ENCODE measurements at regions not wholly inside any gene's neighbourhood (a gene's known extent, or its start where the extent isn't known, plus 50 kb on each side); places are given as distances from the start of the nearest gene placed in this dataset.

DNA sequence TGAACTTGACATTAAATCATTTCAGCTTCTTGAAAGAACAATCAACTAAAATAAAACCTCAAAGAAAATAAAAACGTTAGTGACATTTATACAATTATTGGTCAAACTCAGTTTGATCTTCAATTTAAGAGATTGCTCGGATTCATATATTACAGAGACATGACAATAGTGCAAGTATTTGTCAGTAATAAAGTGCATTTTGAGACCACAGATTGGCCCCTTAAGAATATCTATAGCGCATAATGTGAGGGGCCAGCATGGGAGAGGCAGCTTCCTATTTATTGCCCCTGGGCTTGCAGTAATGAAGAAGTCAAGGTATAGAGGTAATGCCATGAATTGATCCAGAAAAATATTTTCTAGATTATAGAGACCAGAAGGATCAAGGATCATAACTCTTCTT lies 552.3 kb downstream of the VRK1 start:
- WGBS, 2 donors, result 58 to 64% methylated on average over 3 of the region's 3 CpGs
- ATAC-seq (ENCODE audit: insufficient read depth, low FRiP score) (no peak), DNase-seq (no peak)
- Histone ChIP-seq H3K9ac (ENCODE audit: insufficient read depth in 1 of 2, low read length in 2 of 2) (no peak overlapping the region), H3K9me3 (ENCODE audit: control insufficient read depth in 4 of 4, insufficient read depth in 3 of 4, low read length in 3 of 4) (peaks cover 0 to 3% (median 0%) of the 10 kb centered on the region in 4 donors), H3K27me3 (ENCODE audit: control insufficient read depth in 3 of 3, insufficient read depth in 3 of 3, low read length in 2 of 3) (no peaks in the 10 kb centered on the region), H3K4me1 (ENCODE audit: control insufficient read depth in 5 of 5, insufficient read depth in 5 of 5, low read length in 5 of 5) (no peaks in the 10 kb centered on the region), H3K27ac (ENCODE audit: low read depth in 1 of 2, low read length in 1 of 2) (no peak overlapping the region), H3K4me3 (no peak overlapping the region), H3K36me3 (ENCODE audit: control insufficient read depth in 4 of 4, insufficient read depth in 4 of 4, low read length in 4 of 4) (no peaks in the 10 kb centered on the region)
- TF ChIP-seq CTCF (IDR thresholded peaks at IDR 0.05; ENCODE audit: control extremely low read depth, extremely low read depth), result no peak

DNA sequence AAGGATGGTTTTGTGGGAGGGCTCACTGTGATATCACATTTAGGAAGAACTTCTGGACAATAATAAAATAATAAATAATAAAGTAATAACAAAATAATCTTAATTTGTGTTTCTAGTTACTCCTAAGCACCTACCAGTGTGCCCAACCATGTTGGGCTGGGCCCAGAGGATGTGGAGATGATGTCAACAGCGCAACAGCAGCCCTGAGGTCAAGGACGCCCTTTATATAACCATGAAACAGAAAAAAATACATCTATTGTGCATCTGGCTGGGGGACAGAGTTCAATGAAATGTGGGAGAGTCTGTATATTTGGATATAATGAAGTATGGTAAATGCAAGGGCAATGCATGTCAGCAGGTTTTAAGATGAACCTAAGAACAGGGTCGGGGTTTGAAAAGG lies 552.8 kb downstream of the VRK1 start:
- 86 to 96% methylated on average over 3 of the region's 3 CpGs for WGBS, 2 donors
- H3K27ac ChIP-seq (ENCODE audit: low read depth in 1 of 2, low read length in 1 of 2), result no peak overlapping the region
- no peaks in the 10 kb centered on the region for H3K4me1 ChIP-seq (ENCODE audit: control insufficient read depth in 5 of 5, insufficient read depth in 5 of 5, low read length in 5 of 5)
- H3K9me3 ChIP-seq (ENCODE audit: control insufficient read depth in 4 of 4, insufficient read depth in 3 of 4, low read length in 3 of 4), result peaks cover 0 to 3% (median 0%) of the 10 kb centered on the region in 4 donors
- no peaks in the 10 kb centered on the region for H3K36me3 ChIP-seq (ENCODE audit: control insufficient read depth in 4 of 4, insufficient read depth in 4 of 4, low read length in 4 of 4)
- no peak for TF ChIP-seq CTCF (IDR thresholded peaks at IDR 0.05; ENCODE audit: control extremely low read depth, extremely low read depth)
- no peak for ATAC-seq (ENCODE audit: insufficient read depth, low FRiP score)
- H3K4me3 ChIP-seq, result no peak overlapping the region
- H3K27me3 ChIP-seq (ENCODE audit: control insufficient read depth in 3 of 3, insufficient read depth in 3 of 3, low read length in 2 of 3), result no peaks in the 10 kb centered on the region
- DNase-seq, result no peak
- no peak overlapping the region for H3K9ac ChIP-seq (ENCODE audit: insufficient read depth in 1 of 2, low read length in 2 of 2)

DNA sequence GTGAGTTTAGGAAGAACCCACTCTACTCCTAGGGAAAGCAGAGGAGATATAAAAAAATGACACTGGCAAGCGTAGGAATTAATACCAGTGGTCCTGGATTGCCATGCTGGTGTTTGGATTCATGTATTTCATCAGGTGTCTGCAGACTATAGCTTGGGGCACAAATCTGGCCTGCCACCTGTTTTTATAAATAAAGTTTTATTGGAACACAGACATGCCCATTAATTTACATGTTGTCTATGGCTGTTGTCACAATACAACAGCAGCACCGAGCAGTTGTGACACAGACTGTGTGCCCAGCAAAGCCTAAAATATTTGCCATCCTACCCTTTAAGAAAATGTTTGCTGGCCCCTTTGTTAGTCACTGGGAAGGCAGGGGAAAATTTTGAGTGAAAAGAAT lies 553.2 kb downstream of the VRK1 start:
- DNase-seq (no peak), ATAC-seq (ENCODE audit: insufficient read depth, low FRiP score) (no peak)
- H3K27ac ChIP-seq (ENCODE audit: low read depth in 1 of 2, low read length in 1 of 2), result no peak overlapping the region
- 85 to 93% methylated on average over 2 of the region's 2 CpGs for WGBS, 2 donors
- no peaks in the 10 kb centered on the region for H3K27me3 ChIP-seq (ENCODE audit: control insufficient read depth in 3 of 3, insufficient read depth in 3 of 3, low read length in 2 of 3)
- TF ChIP-seq CTCF (IDR thresholded peaks at IDR 0.05; ENCODE audit: control extremely low read depth, extremely low read depth), result no peak
- H3K36me3 ChIP-seq (ENCODE audit: control insufficient read depth in 4 of 4, insufficient read depth in 4 of 4, low read length in 4 of 4), result no peaks in the 10 kb centered on the region
- peaks cover 0 to 3% (median 0%) of the 10 kb centered on the region in 4 donors for H3K9me3 ChIP-seq (ENCODE audit: control insufficient read depth in 4 of 4, insufficient read depth in 3 of 4, low read length in 3 of 4)
- no peak overlapping the region for H3K4me3 ChIP-seq
- no peak overlapping the region for H3K9ac ChIP-seq (ENCODE audit: insufficient read depth in 1 of 2, low read length in 2 of 2)
- no peaks in the 10 kb centered on the region for H3K4me1 ChIP-seq (ENCODE audit: control insufficient read depth in 5 of 5, insufficient read depth in 5 of 5, low read length in 5 of 5)

Data from lung (tissue), 11 donors.